Stimulated activated CD8-positive, alpha-beta memory T cell treated with anti-CD3 and anti-CD28 coated beads, Interleukin-7, amount 100 ng/mL, for 4 hours (primary cell): ENCODE measurements at regions not wholly inside any gene's neighbourhood (a gene's known extent, or its start where the extent isn't known, plus 50 kb on each side); places are given as distances from the start of the nearest gene placed in this dataset.

Source experiments
- DNase-seq, 2 donors: peaks; one replicate each; pipeline ENCODE4 v3.0.0-alpha.2; 2020; ENCODE audit warnings: low read depth in 2 of 2

DNA sequence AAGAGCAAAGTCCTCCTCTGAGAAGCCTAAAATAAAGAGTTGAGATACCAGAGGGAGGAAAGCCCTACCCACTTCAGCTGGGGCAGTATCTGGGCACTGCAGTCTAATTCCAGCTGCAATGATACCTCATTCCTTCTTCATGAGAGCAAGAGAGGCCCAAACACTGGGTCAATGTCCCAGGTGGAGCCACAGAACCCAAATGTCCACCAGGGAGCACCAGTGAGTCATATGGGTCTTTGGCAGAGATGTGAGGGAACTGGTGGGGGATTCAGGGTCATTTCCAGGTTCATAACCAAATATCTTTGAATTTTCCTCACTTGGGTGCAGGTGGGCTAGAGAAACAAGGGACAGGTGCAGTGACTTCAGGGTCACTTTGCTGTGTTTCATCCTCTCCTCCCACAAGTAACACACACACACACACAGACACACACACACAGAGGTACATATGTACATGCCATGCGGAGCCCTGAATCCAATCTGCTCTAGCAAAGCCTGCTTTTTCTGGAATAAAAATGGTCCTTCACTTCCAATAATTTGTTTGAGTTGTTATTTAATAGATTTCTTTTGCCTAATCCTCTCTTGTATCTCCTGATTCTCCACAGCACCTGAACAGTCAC is 585.4 kb downstream of the SOX6 start:
- DNase-seq: no peak

DNA sequence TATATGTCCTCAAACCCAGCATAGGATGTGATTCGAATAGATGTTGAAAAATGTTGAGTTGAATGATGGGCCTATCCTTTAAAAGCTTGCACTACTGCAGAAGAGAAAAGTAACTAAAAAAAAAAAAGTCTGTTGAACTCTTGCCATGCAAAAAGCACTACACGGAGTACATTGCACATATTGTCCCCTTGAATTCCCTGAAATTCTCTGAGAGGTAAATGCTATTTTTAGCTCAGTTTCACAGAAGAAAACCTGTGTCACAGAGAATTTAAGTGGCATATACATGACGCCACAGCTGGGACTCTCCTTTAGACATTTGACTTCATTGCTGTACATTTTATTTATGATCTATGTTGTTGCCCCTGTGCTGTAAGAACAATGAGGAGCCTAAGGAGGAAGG is 583.8 kb downstream of the SOX6 start:
- DNase-seq: no peak

DNA sequence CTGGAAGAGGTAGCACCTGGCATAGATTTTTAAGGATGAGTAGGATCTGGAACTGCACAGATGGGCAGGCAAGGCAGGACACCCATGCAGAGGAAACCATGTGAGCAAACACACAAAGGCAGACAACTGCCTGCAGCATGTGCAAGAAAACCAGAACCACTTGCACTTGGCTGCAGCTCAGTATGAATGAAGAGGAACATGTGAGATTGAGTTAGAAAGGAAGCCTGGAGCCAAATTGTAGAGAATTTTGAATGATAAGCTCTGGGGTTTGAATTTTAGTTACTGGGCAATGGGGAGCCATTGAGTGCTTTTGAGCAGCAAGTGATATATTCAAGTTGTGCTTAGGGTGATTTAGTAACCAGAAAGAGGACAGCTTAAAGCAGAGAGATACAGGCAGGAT is 583.4 kb downstream of the SOX6 start:
- DNase-seq: no peak

GRCh38 chr11:15773476-15774387 is 582.6 kb downstream of the SOX6 start:
- no peak for DNase-seq

DNA sequence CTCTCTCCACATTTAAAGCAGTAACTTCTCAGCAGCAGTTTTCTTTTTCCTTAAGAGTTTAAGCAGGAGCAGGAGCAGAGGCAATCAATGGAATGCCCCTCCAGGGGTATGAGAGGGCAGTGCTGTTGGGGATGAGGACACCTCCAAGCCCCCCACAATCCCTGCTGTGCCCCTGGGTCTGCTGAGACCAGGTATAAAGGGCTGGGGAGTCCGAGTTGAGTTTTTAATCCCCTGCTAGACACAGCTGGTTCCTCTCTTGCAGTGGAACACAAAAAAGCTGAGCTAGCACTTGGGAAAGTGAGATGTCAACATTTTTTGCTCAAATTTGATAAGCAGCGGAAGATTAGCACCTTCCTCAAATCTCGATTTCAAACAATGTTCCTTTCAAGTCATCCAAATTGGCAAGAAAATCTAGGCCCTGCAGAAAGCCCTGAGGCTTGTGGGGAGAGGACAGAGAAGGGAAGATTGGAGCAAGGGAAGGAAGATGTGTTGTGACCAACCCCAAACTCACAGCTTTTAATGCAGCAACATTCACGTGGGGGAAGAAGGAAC is 581.9 kb downstream of the SOX6 start:
- no peak for DNase-seq

GRCh38 chr11:15775015-15775541 is 581.3 kb downstream of the SOX6 start:
- DNase-seq: no peak

- DNase-seq: no peak
These were observed 580.5 kb downstream of the SOX6 start for GRCh38 chr11:15775797-15776196.

DNA sequence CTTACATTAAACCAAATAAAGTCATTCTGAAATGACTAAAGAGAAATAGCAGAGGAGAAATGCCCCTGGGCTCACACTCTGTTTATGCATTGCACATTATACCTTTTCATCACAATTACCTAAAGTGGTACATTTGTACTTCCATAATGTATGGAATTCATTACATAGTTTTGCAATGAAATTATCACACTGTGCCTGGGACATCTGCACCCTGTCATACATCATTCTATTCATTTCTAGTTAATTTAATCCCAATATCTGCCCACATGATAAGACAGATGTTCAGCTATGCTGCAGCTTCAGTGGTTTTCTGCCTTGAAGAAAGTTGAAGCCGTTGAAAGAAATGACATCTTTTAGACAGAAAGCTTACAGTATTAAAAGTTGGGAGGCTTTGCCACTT is 580.0 kb downstream of the SOX6 start:
- no peak for DNase-seq

DNA sequence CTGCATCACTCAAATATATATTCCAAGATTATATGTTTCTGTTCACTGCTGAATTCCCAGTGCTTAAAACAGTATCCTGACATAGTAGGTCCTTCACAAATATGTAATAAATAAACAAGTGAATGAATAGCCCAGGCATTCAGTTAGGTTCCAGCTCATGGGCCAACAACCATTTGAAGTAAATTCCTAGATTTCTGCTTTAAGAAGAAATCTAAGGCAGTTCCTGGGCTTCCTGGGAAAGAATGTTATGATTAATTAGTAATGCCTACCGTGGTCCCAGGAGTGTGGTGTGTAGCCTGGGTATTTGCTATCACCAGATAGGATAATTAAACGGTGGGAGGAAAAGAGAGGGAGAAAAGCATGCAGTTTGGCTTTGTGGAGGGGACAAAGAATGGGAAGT is 576.8 kb downstream of the SOX6 start:
- DNase-seq: no peak

GRCh38 chr11:15780382-15780781 is 576.0 kb downstream of the SOX6 start:
- no peak for DNase-seq

DNA sequence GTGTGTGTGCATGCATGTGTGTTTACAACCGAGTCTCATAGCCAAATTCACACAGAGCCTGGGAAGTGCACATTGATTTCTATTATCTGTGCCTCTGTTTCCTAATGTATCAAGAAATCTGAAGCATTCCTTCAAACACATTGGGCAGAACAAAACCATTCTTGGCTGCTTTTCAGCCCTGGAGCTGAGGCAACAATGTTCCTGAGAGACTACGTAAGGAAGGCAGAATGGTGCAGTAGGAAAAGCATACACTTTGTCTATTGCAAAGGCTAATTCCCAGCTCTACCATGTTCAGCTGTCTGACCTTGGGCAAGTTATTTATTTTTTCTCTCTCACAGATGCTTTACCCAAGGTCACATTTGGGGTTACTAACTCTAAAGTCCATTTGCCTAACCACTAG is 575.5 kb downstream of the SOX6 start:
- no peak for DNase-seq

GRCh38 chr11:15783619-15784018 is 572.7 kb downstream of the SOX6 start:
- no peak for DNase-seq

- no peak for DNase-seq
These were observed 563.0 kb downstream of the SOX6 start for GRCh38 chr11:15793043-15793996.

DNA sequence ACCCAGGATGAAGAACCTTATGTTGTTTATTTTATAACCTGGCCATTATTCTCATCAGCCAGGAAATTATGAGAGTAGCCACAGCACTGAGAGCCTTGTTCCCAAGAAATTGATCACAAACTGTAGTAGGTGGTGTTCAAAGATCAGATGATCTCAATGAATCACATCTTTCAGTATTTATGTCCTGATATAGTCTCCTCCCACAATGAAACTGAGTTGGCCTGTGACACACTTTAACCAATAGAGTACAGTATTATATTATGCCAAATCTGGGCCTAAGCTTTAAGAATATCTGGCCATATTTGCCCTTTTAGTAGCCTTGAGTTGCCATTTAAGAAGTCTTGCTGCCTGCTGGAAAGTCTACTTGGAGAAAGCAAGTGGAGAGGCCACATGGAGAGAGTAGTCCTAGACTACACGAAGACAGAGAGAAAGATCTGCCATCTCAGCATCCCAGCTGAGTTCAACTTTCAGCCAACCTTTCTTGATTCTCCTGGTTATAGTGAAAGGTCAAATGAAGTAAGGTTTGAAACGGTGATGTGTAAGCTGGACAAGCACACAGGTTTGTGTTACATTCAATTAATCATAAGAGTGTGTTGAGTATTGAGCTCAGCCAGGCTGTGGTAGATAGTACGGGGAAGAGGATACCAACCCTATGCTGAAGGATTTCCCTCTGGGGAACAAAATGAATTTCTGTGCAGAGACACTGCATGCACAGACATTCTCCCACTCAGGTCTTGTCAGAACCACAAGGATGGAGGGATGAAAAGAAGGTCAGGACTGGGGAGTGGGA is 561.8 kb downstream of the SOX6 start:
- no peak for DNase-seq

DNA sequence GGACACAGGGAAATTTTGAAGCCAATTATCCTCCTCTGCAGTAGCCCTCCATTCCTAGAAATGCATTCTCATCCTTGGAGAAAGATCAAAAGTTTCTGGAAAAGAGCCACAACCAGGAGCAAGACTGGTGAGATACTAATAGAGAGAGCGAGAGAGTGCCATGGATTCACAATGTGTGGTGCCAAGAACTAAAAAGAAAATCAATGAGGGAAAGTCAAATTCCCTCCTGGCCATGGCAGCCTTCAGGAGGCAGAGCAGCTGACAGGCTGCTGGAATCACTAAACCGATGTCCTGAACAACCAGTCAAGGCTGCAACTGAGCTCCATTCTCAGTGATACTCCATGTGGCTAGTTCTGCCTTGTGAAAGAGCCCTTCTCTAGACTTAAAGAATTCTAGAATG is 561.0 kb downstream of the SOX6 start:
- no peak for DNase-seq

- DNase-seq: no peak
These were observed 556.1 kb downstream of the SOX6 start for GRCh38 chr11:15800111-15800800.

GRCh38 chr11:15801126-15801525 is 555.2 kb downstream of the SOX6 start:
- DNase-seq: no peak

DNA sequence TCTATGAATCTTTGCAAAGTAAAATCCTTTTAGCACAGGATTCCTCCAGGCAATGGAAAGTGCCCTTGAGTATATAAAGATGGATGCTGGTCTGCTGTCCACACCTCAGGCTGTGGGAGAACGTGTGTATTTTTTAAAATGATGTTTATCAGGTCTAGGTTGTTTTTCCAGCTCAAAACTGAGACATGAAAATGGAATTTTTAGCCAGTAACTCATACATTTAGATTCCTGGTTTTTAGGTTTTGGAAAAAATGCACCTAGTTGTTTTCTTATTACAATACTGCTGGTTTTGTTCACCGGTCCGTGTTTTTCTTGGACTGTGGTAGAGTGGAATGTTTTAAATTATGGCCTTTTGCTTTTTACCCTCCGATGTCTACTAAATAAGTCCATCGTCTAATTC is 554.7 kb downstream of the SOX6 start:
- no peak for DNase-seq

GRCh38 chr11:15805726-15806125 is 550.6 kb downstream of the SOX6 start:
- no peak for DNase-seq

- DNase-seq: no peak
These were observed 550.1 kb downstream of the SOX6 start for GRCh38 chr11:15806217-15806616.
